GM19324 (cell line): ENCODE measurements at regions not wholly inside any gene's neighbourhood (a gene's known extent, or its start where the extent isn't known, plus 50 kb on each side); places are given as distances from the start of the nearest gene placed in this dataset.
"Not testable (repeated sequence)": the region's sequence is repeated elsewhere in the genome, so short reads cannot be mapped to it uniquely, and the experiment has no call there.

ENCODE experiments used
- ATAC-seq: cut with Tn5 transposase; IDR thresholded peaks from one replicate; pipeline ENCODE4 v1.9.1; 2021; ENCODE audit warnings: mild to moderate bottlenecking, moderate library complexity; ENCODE audit not compliant: unreplicated experiment, low FRiP score

DNA sequence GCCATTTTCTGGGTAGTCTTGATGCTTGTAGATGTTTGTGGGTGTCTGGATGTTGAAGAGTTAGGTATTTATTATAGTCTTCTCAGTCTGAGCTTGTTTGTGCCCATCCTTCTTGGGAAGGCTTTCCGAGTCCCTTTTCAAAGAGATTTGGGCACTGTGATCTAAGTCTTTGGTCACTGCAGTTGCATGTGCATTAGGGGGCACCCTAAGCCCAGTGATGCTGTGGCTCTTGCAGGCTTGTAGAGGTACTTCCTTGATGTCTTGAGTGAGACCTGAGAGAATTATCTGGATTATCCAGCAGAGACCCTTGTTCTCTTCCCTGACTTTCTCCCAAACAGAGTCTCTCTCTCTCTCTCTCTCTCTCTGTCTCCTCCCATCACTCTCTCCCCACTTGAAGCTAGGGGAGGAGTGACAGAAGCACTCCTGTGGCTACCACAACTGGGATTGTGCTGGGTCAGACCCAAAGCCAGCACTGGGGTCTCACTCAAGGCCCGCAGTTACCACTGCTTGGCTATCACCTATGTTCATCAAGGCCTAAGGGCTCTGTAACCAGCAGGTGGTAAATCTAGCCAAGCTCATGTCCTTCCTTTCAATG, 68.5 kb downstream of the TMCO5A start:
- ATAC-seq = no peak

GRCh38 chr15:38004218-38004861, 69.9 kb downstream of the TMCO5A start:
- ATAC-seq = no peak

DNA sequence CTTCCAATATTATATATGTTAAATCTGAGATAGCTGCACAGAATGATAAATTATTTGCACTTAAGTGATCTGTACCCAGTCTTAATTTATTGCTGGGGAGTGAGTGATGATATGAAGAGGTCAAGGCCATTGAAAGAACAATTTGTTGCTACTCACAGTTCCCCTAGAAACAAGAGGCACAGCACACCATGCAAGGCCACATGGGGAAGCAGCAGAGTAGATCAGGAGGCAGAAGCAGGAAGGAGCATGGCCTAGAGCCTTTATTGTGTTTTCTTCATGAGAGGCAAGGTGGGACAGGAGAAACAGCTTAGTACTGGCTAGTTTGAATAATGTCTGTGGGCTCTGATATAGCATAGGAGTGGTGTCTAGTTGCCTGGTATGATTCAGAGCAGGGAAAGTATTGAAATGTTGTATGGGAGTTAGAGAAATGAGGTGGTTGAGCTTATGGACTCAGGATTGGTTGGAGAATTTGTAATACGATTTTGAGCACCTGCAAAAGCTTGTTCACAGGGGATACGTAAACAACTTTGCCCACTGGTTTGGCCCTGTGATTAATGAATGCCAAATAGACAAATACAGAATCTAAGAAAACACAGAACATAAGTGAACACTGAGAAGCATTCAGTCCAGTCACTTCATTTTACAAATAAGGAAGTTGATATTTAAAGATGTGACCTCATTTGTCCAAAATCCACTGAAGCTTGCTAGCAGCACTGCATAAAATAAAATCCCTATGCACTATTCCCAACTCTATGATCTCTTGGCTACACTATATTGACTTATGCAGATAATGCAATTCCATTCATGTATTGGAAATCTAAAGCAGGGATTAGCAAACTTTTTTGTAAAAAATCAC, 71.7 kb downstream of the TMCO5A start:
- no peak for ATAC-seq

DNA sequence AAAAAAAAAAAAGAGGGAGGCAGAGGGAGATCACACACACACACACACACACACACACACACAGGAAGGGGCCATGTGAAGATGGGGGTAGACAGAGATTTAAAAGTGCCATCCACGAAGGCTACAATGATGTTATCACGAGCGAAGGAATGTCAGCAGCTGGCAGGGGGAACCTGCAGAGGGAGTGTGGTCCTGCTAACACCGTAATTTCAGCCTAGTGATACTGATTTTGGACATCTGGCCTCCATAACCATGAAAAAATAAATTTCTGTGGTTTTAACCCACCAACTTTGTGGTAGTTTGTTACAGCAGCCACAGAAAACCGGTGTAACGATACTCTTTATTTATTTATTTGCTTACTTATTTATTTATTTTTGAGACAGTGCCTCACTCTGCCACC, 76.0 kb downstream of the TMCO5A start:
- no peak for ATAC-seq

DNA sequence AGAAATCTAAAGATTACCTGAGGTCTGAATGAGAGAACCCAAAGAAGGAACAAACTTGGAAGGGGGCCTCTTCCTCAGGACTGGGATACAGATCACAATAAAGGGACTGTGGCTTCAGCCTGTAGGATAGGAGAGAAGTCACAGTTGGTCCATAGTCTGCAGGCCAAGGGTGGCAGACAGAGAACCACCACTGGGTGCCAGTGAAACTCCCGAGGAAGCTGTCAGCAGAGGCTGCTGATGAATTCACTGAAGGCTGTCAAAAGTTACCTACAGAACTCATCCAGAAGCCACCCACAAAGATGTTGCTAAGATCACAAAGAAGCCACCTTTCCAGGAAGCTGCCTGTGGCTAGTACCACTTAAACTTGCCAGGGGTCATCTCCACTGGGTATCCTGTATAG, 78.5 kb downstream of the TMCO5A start:
- no peak for ATAC-seq

DNA sequence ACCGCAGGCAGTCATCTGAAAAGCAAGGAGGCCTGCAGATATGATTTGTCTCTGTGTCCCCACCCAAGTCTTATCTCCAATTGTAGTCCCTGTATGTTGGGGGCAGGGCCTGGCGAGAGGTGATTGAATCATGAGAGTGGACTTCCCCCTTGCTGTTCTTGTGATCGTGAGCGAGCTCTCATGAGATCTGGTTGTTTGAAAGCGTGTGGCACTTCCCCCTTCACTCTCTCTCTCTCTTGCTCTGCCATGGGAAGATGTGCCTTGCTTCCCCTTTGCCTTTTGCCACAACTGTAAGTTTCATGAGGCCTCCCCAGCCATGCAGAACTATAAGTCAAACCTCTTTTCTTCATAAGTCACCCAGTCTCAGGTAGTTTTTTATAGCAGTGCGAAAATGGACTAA, 83.3 kb downstream of the TMCO5A start:
- no peak for ATAC-seq

GRCh38 chr15:38019066-38019465, 84.6 kb downstream of the TMCO5A start:
- no peak for ATAC-seq

DNA sequence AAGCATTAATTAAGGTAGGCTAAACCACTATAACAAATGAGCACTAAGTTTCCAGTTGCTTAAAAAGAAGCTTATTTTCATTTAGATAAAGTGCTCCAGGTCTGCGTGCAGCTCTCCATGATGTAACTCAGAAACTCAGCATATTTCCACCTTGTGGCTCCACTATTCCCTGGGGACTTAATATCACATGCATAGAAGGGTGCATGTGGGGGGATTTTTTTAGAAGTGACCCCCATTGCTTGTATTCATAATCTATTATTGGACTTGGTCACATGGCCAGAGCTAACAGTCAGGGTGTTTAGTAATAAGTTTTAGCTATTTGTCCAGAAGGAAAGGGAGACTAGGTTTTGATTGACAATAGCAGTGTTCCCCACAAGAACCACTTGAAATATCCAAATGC, 86.8 kb downstream of the TMCO5A start:
- ATAC-seq = no peak

- no peak for ATAC-seq
These were observed 90.1 kb downstream of the TMCO5A start for GRCh38 chr15:38024293-38025091.

GRCh38 chr15:38025656-38026055, 91.2 kb downstream of the TMCO5A start:
- ATAC-seq = not testable (repeated sequence)

DNA sequence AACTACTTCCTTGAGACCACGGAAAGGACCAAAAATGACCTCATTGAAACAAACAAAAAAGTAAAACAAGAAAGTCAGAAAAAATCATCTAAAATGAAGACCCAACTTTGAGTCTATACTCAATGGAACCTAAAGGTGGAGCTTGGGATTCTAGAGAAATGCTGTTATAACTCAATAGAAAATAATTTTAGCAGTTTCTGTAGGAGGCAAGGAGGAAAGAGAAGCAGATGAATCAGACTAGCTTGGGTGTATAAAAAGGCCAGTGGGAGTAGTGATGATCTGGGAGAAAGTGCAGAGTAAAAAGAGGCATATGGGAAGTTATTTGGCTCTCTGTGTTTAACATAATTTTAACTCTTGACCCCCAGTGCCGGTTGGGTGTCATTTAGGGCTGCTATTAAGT, 94.4 kb downstream of the TMCO5A start:
- ATAC-seq = no peak

DNA sequence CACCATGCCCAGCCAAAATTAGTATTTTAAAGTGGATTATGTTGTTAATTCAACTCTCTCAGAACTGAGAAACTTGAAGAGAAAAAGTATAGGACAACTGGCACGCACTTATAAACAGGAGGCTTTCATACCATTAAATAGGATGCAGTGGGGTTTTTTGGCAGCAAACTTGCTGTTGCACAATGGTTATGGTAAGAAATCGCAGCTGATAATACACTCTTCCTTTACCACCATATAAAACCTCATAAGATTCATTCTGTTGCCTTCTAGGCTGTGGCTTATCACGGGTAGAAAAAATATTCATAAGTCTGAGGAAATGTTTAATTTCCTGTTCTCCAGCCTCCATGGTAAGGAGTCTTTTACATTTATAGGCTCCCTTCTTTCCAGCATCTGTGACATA, 95.3 kb downstream of the TMCO5A start:
- ATAC-seq = no peak

- no peak for ATAC-seq
These were observed 96.2 kb downstream of the TMCO5A start for GRCh38 chr15:38030609-38031008.

DNA sequence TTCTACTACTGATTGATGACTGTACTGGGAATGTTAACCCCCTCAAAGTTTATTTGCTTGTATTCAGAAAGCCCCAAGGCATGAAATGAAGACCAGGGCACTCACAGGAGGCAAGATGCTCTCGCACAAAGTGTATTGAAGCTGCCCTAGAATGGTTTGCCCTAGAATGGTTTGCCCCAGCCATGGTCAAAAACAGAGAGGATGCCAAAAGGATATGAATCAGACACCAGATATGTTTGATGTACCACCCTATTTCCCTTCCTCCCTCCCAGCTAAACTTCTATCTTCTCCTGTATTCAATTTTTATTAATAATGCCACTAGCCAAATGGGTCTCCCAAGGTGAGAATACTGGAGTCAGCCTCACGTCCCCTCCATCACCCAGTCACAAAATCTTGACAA, 101.3 kb downstream of the TMCO5A start:
- no peak for ATAC-seq

GRCh38 chr15:38036790-38037338, 102.4 kb downstream of the TMCO5A start:
- ATAC-seq = no peak

GRCh38 chr15:38038659-38039442, 104.4 kb downstream of the TMCO5A start:
- no peak for ATAC-seq

- no peak for ATAC-seq
These were observed 106.2 kb downstream of the TMCO5A start for GRCh38 chr15:38040615-38041014.

- no peak for ATAC-seq
These were observed 107.1 kb downstream of the TMCO5A start for GRCh38 chr15:38041576-38041975.

DNA sequence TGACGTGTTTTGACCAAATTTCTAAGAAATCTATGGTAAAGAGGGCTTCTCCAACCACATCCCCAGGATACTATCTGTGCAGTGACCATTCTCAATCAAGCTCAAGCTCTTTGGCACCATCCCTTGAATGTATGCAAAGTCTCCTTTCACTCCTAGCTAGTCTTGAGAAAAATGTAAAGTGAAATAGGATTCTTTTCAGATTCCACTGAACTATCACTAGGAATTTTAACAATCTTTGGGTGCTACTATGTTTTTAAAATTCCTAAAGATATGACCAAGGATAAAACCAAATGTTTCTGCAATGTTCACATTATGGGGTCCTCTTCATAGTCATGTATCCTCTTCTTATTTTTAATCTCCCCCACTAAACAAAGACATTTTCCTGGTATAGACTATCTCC, 107.8 kb downstream of the TMCO5A start:
- ATAC-seq = no peak
